Fibroblast of gingiva (primary cell): ENCODE measurements at regions not wholly inside any gene's neighbourhood (a gene's known extent, or its start where the extent isn't known, plus 50 kb on each side); places are given as distances from the start of the nearest gene placed in this dataset.
A peak's percentile ranks its signal among the peaks of the same experiment; 100 is the strongest.

Experiments
- DNase-seq: peaks from one replicate; pipeline ENCODE4 v3.0.0-alpha.2; 2011; ENCODE audit warnings: low read depth

DNA sequence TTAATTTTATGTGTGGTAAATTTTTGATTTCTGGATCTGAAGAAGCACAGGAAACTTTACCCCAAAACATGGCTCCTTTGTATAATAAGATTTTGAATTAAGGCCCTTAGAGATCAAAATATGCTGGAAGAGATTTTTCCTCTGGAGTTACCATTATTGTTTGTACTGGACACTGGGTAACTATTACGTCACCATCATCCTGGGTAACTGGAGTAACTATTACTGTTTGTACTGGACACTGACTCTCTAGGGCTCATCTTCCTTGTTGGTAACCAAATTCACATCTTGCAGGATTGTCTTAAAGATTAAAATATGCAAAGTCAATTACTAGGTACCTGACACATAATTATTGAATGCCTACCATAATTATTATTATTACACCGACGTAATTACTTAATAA, 593.8 kb upstream of the GOT2 start:
- DNase-seq = no peak

DNA sequence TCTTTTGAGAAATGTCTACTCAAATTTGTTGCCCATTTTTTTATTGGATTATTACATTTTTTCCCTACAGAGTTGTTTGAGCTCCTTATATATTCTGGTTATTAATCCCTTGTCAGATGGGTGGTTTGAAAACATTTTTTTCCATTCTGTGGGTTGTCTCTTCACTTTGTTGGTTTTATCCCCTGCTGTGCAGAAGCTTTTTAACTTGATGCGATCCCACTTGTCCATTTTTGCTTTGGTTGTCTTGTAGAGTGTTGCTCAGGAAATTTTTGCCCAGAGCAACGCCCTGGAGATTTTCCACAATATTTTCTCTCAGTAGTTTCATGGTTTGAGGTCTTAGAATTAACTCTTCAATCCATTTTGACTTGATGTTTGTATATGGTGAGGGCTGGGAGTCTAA, 592.8 kb upstream of the GOT2 start:
- no peak for DNase-seq

- no peak for DNase-seq
Measured at GRCh38 chr16:59324462-59324861, 590.3 kb upstream of the GOT2 start.

DNA sequence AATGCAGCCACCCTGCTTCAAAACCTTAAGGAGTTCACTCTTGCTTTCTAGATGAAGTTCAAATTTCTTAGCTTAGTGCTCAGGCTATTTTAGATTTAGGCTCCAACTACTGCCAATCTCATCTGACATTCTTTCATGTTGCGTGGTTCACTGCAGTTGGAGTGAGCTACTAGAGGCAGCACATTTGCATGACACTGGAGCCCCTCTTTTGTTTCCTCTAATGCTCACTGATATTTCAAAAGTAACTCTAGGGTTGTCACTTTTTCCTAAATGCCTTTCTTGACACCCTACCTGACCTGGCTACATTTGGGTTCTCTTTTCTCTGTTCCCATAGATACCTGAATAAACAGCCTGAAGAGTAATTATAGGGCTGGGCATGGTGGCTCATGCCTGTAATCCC, 586.5 kb upstream of the GOT2 start:
- DNase-seq = no peak

- no peak for DNase-seq
Measured at GRCh38 chr16:59319871-59320270, 585.8 kb upstream of the GOT2 start.

GRCh38 chr16:59305850-59306249, 571.7 kb upstream of the GOT2 start:
- DNase-seq = no peak

GRCh38 chr16:59296888-59297287, 562.8 kb upstream of the GOT2 start:
- DNase-seq = no peak

DNA sequence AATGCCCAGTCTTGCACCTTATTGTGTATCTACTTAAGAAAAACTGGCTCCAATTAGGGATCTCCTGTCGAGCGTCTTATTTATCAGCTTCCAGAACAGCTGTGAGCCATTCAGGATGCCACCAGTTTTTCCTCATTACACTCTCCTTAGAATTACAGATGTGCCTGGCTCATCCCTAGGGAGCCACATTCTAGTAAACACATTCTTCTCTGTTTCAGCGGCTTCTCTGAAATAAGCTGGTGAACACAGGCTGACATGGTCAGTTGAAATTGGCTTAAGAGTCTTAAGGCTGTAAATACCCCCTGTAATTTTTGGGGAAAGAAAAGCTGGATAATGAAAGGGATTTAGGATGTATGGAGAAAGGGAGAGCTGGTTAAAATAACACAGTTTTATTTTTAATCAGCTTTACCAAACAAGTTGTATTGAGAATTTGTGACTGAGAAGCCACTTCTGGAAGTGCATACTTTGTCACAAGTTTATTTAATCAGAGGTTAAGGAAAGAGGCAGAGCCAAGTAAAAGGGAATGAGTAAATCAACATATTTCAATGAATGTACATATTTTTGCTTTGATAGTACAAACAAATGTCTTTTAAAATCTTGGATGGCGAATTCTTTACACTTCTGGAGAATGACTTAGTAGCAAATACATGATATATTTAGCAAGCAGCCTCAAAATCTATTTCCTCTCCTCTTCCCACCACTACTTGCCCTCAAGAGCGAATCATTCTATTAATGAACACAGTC, 562.0 kb upstream of the GOT2 start:
- DNase-seq = peak; percentile 8

- DNase-seq = no peak
Measured at GRCh38 chr16:59295474-59295873, 561.4 kb upstream of the GOT2 start.

- DNase-seq = no peak
Measured at GRCh38 chr16:59290718-59291117, 556.6 kb upstream of the GOT2 start.

GRCh38 chr16:59289151-59289550, 555.0 kb upstream of the GOT2 start:
- DNase-seq = no peak

GRCh38 chr16:59274141-59274540, 540.0 kb upstream of the GOT2 start:
- DNase-seq = no peak

DNA sequence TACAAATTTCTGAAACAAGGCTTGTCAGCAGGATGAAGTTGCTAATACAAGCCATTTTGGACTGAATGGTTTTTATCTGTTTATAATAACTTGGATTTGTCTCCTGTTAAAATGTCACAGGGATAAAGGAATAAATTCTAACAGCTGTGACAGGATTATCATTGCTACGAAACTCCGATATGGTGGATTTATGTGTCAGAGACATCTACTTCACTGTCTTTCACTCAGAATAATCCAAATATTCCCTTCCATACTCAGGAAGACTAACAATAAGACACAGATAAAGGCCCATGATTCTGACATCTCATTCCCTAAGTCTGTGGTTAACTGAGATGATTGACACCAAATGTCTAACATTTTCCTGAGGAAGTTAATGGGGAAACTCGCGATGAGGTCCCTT, 529.8 kb upstream of the GOT2 start:
- no peak for DNase-seq

DNA sequence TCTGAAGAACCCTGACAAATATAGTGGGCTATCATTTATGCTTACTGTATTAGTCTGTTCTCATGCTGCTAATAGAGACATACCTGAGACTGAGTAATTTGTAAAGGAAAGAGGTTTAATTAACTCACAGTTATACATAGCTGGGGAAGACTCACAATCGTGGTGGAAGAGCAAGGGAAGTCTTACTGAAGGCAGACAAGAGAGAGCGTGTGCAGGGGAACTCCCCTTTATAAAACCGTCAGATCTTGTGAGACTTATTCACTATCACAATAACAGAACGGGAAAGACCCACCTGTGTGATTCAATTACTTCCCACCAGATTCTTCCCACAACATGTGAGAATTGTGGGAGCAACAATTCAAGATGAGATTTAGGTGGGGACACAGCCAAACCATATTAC, 526.8 kb upstream of the GOT2 start:
- DNase-seq = no peak

DNA sequence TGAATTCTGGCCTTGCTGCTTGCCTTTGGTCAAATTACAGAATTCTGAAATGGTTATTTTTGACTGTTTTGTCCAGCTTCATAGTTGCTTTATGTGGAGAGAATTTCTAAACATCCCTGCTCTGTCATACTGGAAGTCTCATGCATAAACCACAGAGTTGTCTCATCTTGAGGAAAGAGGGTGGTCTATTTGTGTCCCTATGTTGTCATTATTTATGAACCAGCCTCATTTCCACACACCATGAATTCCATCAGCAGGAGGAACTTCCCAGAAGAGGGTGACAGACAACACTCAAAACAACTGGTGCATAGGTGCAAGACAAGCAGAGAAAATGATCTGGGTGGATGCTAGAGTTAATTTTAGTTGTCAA, 525.8 kb upstream of the GOT2 start:
- no peak for DNase-seq

DNA sequence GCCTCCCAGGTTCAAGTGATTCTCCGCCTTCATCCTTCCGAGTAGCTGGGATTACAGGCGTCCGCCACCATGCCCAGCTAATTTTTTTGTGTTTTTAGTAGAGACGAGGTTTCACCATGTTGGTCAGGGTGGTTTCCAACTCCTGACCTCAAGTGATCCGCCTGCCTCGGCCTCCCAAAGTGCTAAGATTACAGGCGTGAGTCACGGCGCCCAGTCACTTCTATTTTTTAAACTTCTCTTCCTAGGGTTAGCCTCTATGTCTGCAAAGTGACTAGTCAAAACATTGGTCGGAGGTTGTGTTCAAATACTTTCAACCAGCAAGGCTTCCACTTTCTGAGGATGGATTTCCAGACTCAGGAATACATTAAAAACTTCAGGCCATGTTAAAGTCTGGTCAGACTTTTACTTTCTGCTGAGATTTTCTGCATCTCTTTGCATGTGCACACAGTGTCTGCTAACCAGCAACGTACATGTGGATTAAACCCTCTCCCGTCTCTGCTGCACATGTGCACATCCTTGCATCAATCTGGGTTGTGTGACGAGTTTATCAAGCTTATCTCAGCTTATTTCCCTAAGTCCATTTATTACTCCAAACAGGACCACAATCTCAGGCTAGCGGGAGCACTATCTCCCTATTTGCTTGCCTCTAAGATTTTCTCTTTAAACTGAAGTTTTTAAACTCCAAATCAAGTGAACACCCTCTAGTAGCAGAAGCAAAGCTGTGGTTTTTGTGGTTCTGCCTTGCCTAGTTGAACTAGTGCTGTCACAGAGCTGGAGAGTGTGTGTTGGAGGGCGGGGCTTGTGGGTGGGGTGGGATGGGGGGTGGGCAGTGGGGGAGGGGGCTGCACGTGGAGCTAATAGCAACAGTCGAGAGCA, 525.2 kb upstream of the GOT2 start:
- DNase-seq = no peak

GRCh38 chr16:59252317-59252716, 518.2 kb upstream of the GOT2 start:
- DNase-seq = no peak

DNA sequence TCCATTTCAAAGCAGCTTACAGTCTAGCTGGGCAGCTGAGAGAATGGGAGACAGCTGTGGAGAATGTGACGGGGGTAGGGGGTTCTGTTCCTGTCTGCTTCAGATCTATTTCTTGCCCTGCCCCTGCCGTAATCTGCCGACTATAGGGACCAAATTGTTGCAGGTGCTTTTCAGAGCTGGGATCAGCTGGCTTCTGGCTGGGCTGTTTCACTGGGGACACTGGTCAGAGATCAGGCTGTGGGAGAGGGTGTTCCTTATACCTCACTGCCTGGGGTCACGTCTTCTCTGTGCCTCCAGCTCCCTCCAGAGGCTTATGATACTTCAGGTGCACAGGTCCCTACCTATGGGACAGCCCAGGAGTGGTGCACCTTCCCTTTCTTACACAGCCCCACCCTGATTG, 514.9 kb upstream of the GOT2 start:
- no peak for DNase-seq

GRCh38 chr16:59242556-59242955, 508.4 kb upstream of the GOT2 start:
- no peak for DNase-seq

GRCh38 chr16:59238246-59238645, 504.1 kb upstream of the GOT2 start:
- DNase-seq = no peak

DNA sequence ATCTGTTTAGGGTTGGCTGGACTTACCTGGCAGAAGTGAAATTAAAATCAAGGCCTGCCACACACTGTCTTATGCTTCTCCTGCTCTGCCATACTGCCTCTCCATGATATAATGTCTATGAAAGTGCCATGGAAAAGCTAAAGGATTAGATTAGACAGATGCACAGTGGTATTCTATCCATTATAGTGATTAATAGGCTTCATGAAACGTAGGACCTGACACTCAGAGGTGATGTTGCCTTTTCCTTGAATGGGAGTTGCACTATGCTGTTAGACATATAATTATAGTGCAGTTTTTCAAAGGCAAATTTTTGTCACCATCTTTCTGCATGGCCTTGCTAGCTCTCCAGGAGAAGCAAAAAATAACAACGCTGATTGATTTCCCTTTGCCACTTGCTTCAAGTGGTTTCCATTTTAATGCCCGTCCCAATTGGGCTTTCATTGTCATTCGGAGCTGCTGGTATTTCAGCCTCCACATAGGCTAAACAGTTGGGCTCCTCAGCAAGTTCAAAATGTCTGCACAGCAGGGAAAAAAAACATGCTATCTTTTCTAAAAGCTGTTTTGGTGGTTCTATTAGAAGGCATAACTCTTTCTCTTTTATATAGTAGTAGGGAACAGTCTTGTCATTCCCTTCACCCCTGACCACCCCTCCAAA, 502.8 kb upstream of the GOT2 start:
- no peak for DNase-seq

GRCh38 chr16:59224401-59224800, 490.3 kb upstream of the GOT2 start:
- DNase-seq = no peak

DNA sequence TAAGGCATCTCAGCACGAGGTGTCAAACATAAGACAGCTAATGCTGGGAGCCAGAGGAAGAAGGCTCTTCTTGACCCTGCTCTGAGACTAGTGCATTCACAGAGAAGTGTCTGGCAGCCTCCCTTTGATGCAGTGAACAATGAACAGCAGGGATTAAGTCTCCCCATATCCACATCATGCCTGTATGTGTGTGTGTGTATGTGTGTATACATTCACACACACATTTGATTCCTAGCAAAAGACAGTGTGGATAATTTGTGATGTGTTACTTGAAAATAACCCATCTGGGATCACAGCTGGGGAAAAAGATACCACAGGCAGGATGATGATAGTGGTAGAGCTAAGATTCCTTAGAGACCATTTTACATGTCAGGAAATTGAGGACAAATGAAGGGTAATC, 485.9 kb upstream of the GOT2 start:
- DNase-seq = no peak
